Pancreas (tissue), 10 donors: ENCODE measurements at regions not wholly inside any gene's neighbourhood (a gene's known extent, or its start where the extent isn't known, plus 50 kb on each side); places are given as distances from the start of the nearest gene placed in this dataset.
A peak's percentile ranks its signal among the peaks of the same experiment; 100 is the strongest.

Experiments
- ATAC-seq, 4 donors: fragments of 200-7000 bp; cut with Tn5 transposase; one replicate each; pipeline versions ENCODE4 v1.8.0 to v1.9.1; 2020; ENCODE audit warnings: mild to moderate bottlenecking in 4 of 4, moderate library complexity in 4 of 4
- DNase-seq, 6 donors: peaks; one replicate each; pipeline ENCODE4 v3.0.0-alpha.2; 2020
- FAIRE-seq: peaks from 2 replicates; lab custom pipeline; 2012; peaks lifted over from hg19 to GRCh38; lab: Jason Lieb, UNC
- H3K27ac ChIP-seq, 4 donors: fragments of 200-600 bp; sonication (generic); 1 replicate in 3 of 4; 2 replicates in 1 of 4; pipeline versions ENCODE4 v1.5.0 to v1.8.0; 2020
- H3K27me3 ChIP-seq, 4 donors: fragments of 200-600 bp; one replicate each; pipeline ENCODE4 v1.8.0; 2021
- H3K36me3 ChIP-seq, 3 donors: fragments of 200-600 bp; sonication (generic) in 1 of 3; one replicate each; pipeline versions ENCODE4 v1.5.0 to v1.8.0; 2020 to 2021
- H3K4me1 ChIP-seq, 3 donors: fragments of 200-600 bp; one replicate each; pipeline ENCODE4 v1.8.0; 2021
- H3K4me3 ChIP-seq, 4 donors: fragments of 200-600 bp; sonication (generic) in 2 of 4; one replicate each; pipeline versions ENCODE4 v1.5.0 to v1.8.0; 2020 to 2021
- H3K9me3 ChIP-seq, 4 donors: fragments of 200-600 bp; one replicate each; pipeline ENCODE4 v1.8.0; 2021
- CTCF ChIP-seq, 4 donors: fragments of 200-600 bp; sonication (generic) in 3 of 4; IDR thresholded peaks; one replicate each; pipeline versions ENCODE4 v1.5.0 to v1.8.0; 2021; ENCODE audit warnings: antibody characterized with exemption in 4 of 4
- WGBS, 2 donors: extraction: QIAGEN DNeasy Blood & Tissue Kit; methylation state at CpG; one replicate each; pipeline ENCODE4 v1.1.7; 2013; 5-methylcytosine and 5-hydroxymethylcytosine counted together
- intact Hi-C, 3 donors: fragments of 100-400 bp; cut with DNase I; formaldehyde crosslinking; loops; one replicate each; pipeline versions ENCODE4 v1.11.1 to v1.14.2; 2022
- donor health status: healthy with polysubstance abuse.
- donor health status: DM: no; HTN: no; CAD: no; lungs with moderate emphysema.
- donor health status: DM: no; HTN: no; CAD: no.
- donor health status: control.
- donor health status: control.
- donor health status: Bipolar disorder and iron deficiency.
- donor health status: DM: yes; HTN: yes; CAD: no.
- donor health status: DM: no; HTN: no; CAD: no.
- donor health status: DM: no; HTN: no; CAD: no.
- donor health status: DM: yes; HTN: yes; CAD: no.

- Histone ChIP-seq H3K27me3 (no peaks in the 10 kb centered on the region), H3K36me3 (no peaks in the 10 kb centered on the region), H3K27ac (no peak overlapping the region), H3K4me3 (no peak overlapping the region), H3K4me1 (no peaks in the 10 kb centered on the region), H3K9me3 (no peaks in the 10 kb centered on the region)
- no peak for TF ChIP-seq CTCF (IDR thresholded peaks at IDR 0.05)
- FAIRE-seq (no peak), ATAC-seq (no peak), DNase-seq (no peak)
- intact Hi-C loops, result no loop called here
- 86 to 88% methylated on average over 3 of the region's 3 CpGs for WGBS, 2 donors
Observed at GRCh38 chr6:126153661-126154060, 167.3 kb downstream of the TRMT11 start.

GRCh38 chr6:126156973-126157372, 170.6 kb downstream of the TRMT11 start:
- DNase-seq, result no peak
- intact Hi-C loops, result no loop called here
- TF ChIP-seq CTCF (IDR thresholded peaks at IDR 0.05), result no peak

GRCh38 chr6:126167726-126168125, 172.2 kb upstream of the CENPW start:
- Histone ChIP-seq H3K27me3 (no peaks in the 10 kb centered on the region), H3K27ac (no peak overlapping the region), H3K4me3 (no peak overlapping the region), H3K36me3 (no peaks in the 10 kb centered on the region), H3K9me3 (no peaks in the 10 kb centered on the region), H3K4me1 (no peaks in the 10 kb centered on the region)
- no peak for DNase-seq
- intact Hi-C loops, result no loop called here
- TF ChIP-seq CTCF (IDR thresholded peaks at IDR 0.05), result no peak
- WGBS, 2 donors, result 55 to 58% methylated on average over 2 of the region's 2 CpGs
- ATAC-seq, result no peak
- FAIRE-seq, result no peak

More at GRCh38 chr6:126156973-126157372, 170.6 kb downstream of the TRMT11 start:
- Histone ChIP-seq H3K4me3 (no peak overlapping the region), H3K36me3 (no peaks in the 10 kb centered on the region), H3K4me1 (no peaks in the 10 kb centered on the region), H3K9me3 (no peaks in the 10 kb centered on the region), H3K27ac (no peak overlapping the region), H3K27me3 (no peaks in the 10 kb centered on the region)
- no peak for ATAC-seq
- FAIRE-seq, result no peak
- 49 to 67% methylated on average over 1 of the region's 1 CpG for WGBS, 2 donors

- Histone ChIP-seq H3K36me3 (no peaks in the 10 kb centered on the region), H3K9me3 (no peaks in the 10 kb centered on the region), H3K27ac (no peak overlapping the region), H3K4me1 (no peaks in the 10 kb centered on the region), H3K27me3 (no peaks in the 10 kb centered on the region), H3K4me3 (no peak overlapping the region)
- no peak for TF ChIP-seq CTCF (IDR thresholded peaks at IDR 0.05)
- FAIRE-seq (no peak), ATAC-seq (peak in 1 of 4 donors; percentile 44), DNase-seq (no peak)
- intact Hi-C loops, result loop anchor here in 1 of 3 donors (10.0 kb wide), 1 partner anchor 484 kb away; no protein-coding TSS in a partner anchor
- WGBS, 2 donors, result 68 to 72% methylated on average over 5 of the region's 5 CpGs
Observed at GRCh38 chr6:126170433-126170832, 169.5 kb upstream of the CENPW start.

GRCh38 chr6:126170978-126171382, 168.9 kb upstream of the CENPW start:
- DNase-seq, result peak in 1 of 6 donors; percentile 12

More at GRCh38 chr6:126170978-126171382, 168.9 kb upstream of the CENPW start:
- Histone ChIP-seq H3K4me1 (no peaks in the 10 kb centered on the region), H3K9me3 (no peaks in the 10 kb centered on the region), H3K27me3 (no peaks in the 10 kb centered on the region), H3K27ac (no peak overlapping the region), H3K4me3 (no peak overlapping the region), H3K36me3 (no peaks in the 10 kb centered on the region)
- WGBS, 2 donors, result 36 to 60% methylated on average over 5 of the region's 5 CpGs
- FAIRE-seq, result no peak
- ATAC-seq, result peak in 3 of 4 donors; percentile 46 to 61 (median 59)
- intact Hi-C loops, result loop anchor here in 1 of 3 donors (10.0 kb wide), 1 partner anchor 484 kb away; no protein-coding TSS in a partner anchor
- peak in 2 of 4 donors; percentile 18 to 22 for TF ChIP-seq CTCF (IDR thresholded peaks at IDR 0.05)
